HUES6 (cell line): ENCODE measurements at regions not wholly inside any gene's neighbourhood (a gene's known extent, or its start where the extent isn't known, plus 50 kb on each side); places are given as distances from the start of the nearest gene placed in this dataset.
"Not testable (repeated sequence)": the region's sequence is repeated elsewhere in the genome, so short reads cannot be mapped to it uniquely, and the experiment has no call there.

Experiments
- H3K27ac ChIP-seq: 2 replicates; pipeline ENCODE4 v1.7.0; 2013; ENCODE audit warnings: low read depth, mild to moderate bottlenecking, low read length, inconsistent platforms
- H3K27me3 ChIP-seq: 2 replicates; pipeline ENCODE4 v1.6.1; 2013; ENCODE audit warnings: low read length; ENCODE audit not compliant: control insufficient read depth, insufficient read depth
- H3K36me3 ChIP-seq: 2 replicates; pipeline ENCODE4 v1.6.1; 2013; ENCODE audit warnings: low read length; ENCODE audit not compliant: control insufficient read depth, insufficient read depth
- H3K4me1 ChIP-seq: 2 replicates; pipeline ENCODE4 v1.6.1; 2013; ENCODE audit warnings: low read length; ENCODE audit not compliant: control insufficient read depth, insufficient read depth
- H3K4me3 ChIP-seq: 2 replicates; pipeline ENCODE4 v1.5.1; 2013; ENCODE audit warnings: low read depth, low read length
- H3K9ac ChIP-seq: one replicate; pipeline ENCODE4 v1.6.1; 2013; ENCODE audit warnings: mild to moderate bottlenecking, low read length
- H3K9me3 ChIP-seq: 2 replicates; pipeline ENCODE4 v1.6.1; 2013; ENCODE audit warnings: low read depth, low read length; ENCODE audit not compliant: control insufficient read depth, insufficient read depth

DNA sequence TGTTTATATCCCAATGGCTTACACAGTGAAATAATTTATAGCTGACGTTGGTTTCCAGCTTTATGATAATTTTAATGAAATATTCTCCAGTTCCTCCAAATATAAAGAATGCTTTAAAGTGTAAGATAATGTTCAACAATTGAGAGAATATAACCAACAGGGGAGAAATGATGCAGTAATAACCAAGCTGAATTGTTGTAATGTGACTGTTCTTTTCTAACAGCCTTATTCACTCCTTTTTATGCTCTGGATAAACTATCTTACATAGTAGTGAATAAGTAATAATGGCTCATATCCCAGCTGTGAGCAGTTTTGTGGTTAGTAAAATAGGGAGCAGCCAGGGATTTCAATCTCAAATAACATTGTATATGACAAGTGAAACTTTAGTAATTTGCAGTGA, 2348.7 kb upstream of the ACO1 start:
- no peak overlapping the region for H3K4me3 ChIP-seq
- no peaks in the 10 kb centered on the region for H3K9me3 ChIP-seq
- H3K36me3 ChIP-seq: no peaks in the 10 kb centered on the region

DNA sequence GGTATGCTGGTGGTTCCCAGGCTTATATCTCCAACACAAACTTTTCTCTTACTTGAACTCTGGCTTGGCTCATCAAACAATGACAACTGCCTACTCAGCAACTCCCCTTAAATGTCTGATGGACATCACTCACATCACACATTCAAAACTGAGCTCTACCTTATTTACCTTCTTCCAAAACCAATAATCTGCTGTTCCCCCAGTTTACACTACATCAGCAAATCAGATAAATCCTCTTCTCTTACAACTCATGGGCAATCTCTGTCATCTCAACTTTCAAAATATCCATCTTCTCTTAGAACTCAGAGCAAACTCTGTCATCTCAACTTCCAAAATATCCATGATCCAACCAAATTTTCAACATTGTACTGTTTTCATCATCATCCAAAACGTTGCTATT, 2347.9 kb upstream of the ACO1 start:
- no peak overlapping the region for H3K27ac ChIP-seq
- H3K4me3 ChIP-seq: no peak overlapping the region
- H3K4me1 ChIP-seq: no peaks in the 10 kb centered on the region
- no peaks in the 10 kb centered on the region for H3K9me3 ChIP-seq
- H3K36me3 ChIP-seq: no peaks in the 10 kb centered on the region
- H3K27me3 ChIP-seq: no peaks in the 10 kb centered on the region
- H3K9ac ChIP-seq: no peak overlapping the region

More for the DNA sequence above, 2348.7 kb upstream of the ACO1 start:
- H3K4me1 ChIP-seq: no peaks in the 10 kb centered on the region
- H3K27ac ChIP-seq: no peak overlapping the region
- no peak overlapping the region for H3K9ac ChIP-seq
- H3K27me3 ChIP-seq: no peaks in the 10 kb centered on the region

DNA sequence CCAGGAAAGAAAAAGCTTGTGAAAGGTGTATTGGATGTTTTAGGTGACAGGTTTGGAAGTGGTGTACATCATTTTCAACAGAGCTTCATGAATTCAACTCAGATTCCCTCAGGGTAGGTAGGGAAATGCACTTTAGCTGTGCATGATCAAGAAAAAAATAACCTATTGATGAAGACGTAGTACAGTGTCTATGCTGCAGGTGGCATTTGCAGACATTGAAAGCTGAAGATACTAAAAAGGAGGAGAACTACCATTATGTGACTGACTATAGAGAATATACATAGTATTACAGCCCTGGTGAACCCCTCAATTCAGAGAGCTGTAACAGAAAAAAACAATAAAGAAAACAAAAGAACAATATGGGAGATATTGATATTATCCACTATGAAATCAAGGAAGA, 2344.7 kb upstream of the ACO1 start:
- Histone ChIP-seq H3K4me1 (no peaks in the 10 kb centered on the region), H3K36me3 (no peaks in the 10 kb centered on the region), H3K27me3 (no peaks in the 10 kb centered on the region), H3K27ac (no peak overlapping the region), H3K9ac (no peak overlapping the region), H3K9me3 (no peaks in the 10 kb centered on the region), H3K4me3 (no peak overlapping the region)

DNA sequence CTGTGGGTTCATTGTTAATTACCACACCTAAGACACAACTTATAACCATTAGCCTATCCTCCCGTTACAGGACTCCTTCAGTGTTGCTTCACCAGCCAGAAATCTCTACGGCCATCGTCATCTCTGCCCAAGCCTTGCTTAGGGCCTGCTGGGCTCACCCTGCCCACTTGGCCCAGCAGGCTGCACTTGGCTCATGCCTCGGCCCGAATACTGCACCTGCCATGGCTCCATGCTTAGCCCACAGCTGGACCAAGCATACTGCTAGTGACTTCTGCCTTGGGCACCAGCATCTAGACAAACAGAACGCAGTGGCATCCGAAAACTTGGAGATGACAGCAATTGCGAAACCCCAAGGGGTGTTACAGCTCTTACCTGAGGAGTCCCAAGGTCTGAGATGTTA, 2336.0 kb upstream of the ACO1 start:
- no peak overlapping the region for H3K9ac ChIP-seq
- no peaks in the 10 kb centered on the region for H3K27me3 ChIP-seq

DNA sequence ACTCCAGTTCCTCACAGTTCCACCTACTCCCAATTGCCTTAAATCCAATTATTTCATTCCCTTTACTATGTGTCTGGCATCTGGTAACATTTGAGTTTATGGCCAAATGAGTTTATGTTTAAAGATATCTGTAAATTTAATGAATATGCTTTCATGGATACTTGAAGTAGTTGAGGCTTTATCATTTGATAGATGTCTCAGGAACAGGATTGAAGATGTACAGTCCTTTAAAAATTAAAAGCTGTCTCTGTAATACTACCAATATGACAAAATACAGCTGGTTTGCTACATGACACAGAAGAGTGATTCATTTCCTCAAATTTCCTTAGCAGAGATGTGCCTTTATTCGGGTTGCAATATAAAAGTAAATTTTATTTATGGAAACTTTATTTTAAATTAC, 2326.0 kb upstream of the ACO1 start:
- no peaks in the 10 kb centered on the region for H3K36me3 ChIP-seq
- H3K9me3 ChIP-seq: no peaks in the 10 kb centered on the region
- no peaks in the 10 kb centered on the region for H3K27me3 ChIP-seq
- no peak overlapping the region for H3K9ac ChIP-seq
- H3K4me1 ChIP-seq: no peaks in the 10 kb centered on the region
- H3K4me3 ChIP-seq: no peak overlapping the region
- H3K27ac ChIP-seq: no peak overlapping the region

More for the DNA sequence above, 2336.0 kb upstream of the ACO1 start:
- Histone ChIP-seq H3K4me1 (no peaks in the 10 kb centered on the region), H3K4me3 (no peak overlapping the region), H3K27ac (no peak overlapping the region), H3K36me3 (no peaks in the 10 kb centered on the region), H3K9me3 (no peaks in the 10 kb centered on the region)

DNA sequence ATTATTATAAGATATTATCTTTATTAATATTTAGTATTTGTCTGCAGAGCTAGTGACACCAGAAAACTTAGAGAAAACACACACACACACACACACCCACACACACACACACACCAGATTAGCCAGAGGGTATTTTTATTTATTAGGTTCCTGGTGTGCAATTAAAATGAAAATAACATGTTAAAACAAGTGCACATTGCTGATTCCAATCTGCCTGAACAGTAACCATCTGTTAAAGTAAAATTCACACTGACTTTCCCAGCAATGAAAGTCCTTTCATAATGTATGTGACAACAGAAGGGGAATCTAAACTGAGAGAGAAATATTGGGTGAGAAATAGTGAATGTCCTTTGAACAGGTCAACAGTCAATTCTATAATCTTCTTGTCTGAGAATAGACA, 2323.5 kb upstream of the ACO1 start:
- H3K9me3 ChIP-seq: no peaks in the 10 kb centered on the region
- no peak overlapping the region for H3K27ac ChIP-seq
- no peak overlapping the region for H3K9ac ChIP-seq
- H3K36me3 ChIP-seq: no peaks in the 10 kb centered on the region
- no peak overlapping the region for H3K4me3 ChIP-seq
- no peaks in the 10 kb centered on the region for H3K27me3 ChIP-seq
- no peaks in the 10 kb centered on the region for H3K4me1 ChIP-seq

DNA sequence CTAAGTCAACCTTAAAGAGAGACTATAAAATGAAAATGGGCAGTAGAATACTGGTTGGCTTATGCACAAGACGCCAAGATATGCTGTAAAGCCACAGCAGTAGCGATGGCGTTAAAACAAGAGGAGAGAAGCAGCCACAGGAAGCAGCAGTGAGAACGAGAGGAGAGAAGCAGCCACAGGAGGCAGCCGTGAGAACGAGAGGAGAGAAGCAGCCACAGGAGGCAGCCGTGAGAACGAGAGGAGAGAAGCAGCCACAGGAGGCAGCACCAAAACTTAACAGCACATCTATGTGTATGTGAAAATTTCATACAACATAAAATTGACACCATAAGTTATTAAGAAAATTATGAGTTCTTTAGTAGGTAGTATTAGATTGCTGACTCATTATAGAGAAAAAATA, 2318.6 kb upstream of the ACO1 start:
- no peak overlapping the region for H3K9ac ChIP-seq
- H3K27me3 ChIP-seq: no peaks in the 10 kb centered on the region
- H3K36me3 ChIP-seq: no peaks in the 10 kb centered on the region
- no peak overlapping the region for H3K27ac ChIP-seq
- H3K4me1 ChIP-seq: no peaks in the 10 kb centered on the region
- no peak overlapping the region for H3K4me3 ChIP-seq
- H3K9me3 ChIP-seq: no peaks in the 10 kb centered on the region

DNA sequence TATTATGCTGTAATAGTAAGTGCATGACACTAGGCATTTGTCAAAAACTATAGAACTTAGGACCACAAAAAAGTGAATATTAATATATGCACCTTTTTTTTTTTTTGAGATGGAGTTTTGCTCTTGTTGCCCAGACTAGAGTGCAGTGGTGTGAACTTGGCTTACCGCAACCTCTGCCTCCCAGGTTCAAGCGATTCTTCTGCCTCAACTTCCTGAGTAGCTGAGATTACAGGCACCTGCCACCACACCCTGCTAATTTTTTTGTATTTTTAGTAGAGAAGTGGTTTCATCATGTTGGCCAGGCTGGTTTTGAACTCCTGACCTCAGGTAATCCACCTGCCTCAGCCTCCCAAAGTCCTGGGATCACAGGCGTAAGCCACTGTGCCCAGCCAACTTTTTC, 2315.2 kb upstream of the ACO1 start:
- H3K4me3 ChIP-seq, H3K36me3 ChIP-seq, H3K27me3 ChIP-seq, H3K27ac ChIP-seq, H3K4me1 ChIP-seq, H3K9ac ChIP-seq, H3K9me3 ChIP-seq: not testable (repeated sequence)

DNA sequence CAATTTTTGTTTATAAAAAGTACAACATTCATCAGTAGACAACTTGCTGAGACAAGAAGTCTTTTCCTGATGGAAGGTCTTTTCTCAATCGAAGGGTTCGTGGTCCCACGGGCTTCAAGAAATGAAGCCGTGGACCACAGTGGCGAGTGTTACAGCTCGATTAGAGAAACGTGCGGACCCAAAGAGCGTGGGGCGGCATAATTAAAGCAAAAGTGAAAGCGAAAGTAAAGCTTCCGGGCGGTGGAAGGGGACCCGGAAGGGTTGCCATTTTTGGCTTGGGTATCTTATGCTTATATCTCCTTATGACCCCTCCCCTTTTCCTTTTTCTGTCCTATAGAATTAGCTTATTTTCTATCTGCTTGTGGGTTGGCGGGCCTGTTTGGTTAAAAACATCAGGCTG, 2309.4 kb upstream of the ACO1 start:
- Histone ChIP-seq H3K9me3 (no peaks in the 10 kb centered on the region), H3K27me3 (no peaks in the 10 kb centered on the region), H3K9ac (no peak overlapping the region), H3K4me3 (no peak overlapping the region), H3K4me1 (no peaks in the 10 kb centered on the region), H3K36me3 (no peaks in the 10 kb centered on the region), H3K27ac (no peak overlapping the region)

DNA sequence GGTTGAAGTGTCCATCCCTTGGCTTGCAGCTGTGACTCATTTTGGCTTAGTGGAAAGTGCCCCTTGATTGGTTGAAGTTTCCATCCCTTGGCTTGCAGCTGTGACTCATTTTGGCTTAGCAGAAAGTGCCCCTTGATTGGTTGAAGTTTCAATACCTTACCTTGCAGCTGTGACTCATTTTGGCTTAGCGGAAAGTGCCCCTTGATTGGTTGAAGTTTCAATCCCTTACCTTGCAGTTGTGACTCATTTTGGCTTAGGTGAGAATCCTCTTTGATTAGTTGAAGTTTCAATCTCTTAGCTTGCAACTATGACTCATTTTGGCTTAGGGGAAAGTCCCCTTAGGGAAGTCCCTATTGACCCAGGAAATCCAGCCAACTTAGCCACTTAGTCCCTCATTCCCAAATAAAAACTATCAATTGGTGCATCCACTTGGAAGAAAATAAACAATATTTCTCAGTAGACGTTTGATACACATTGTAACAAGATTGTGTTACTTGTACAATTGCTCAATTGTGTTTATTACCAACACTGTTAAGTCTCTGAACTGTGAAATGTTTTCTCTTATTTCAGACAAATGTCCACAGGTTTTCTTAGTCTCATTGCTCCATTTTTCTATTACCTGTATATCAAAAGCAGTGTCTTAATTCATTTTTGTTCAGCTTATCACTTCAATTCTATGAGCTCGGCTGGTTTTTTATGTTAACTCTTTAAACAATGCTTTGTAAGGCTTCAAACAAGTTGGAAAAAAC, 2308.8 kb upstream of the ACO1 start:
- Histone ChIP-seq H3K36me3 (no peaks in the 10 kb centered on the region), H3K27ac (no peak overlapping the region), H3K4me1 (no peaks in the 10 kb centered on the region), H3K9ac (no peak overlapping the region), H3K27me3 (no peaks in the 10 kb centered on the region), H3K4me3 (no peak overlapping the region), H3K9me3 (no peaks in the 10 kb centered on the region)

DNA sequence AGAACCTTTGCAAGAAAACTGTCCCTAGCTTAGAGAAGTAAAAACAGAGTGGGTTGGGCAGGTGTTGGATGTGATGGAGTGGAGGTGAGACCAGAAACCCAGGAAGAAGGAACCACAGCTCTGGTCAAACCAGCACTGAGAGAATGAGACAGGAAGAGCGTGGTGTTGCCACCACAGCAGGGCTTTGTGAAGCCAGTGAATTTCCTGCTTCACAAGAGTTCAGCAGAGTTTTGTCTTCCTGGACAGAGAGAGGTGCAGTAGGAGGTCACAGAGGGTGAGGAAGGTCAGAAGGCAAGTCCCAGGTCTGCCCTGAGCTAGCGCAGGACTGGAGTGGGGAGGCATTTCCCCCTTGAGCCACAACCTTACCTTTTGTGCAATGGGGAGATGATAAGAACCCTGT, 2306.2 kb upstream of the ACO1 start:
- no peaks in the 10 kb centered on the region for H3K36me3 ChIP-seq
- H3K9ac ChIP-seq: no peak overlapping the region
- H3K27me3 ChIP-seq: no peaks in the 10 kb centered on the region
- no peaks in the 10 kb centered on the region for H3K9me3 ChIP-seq
- no peaks in the 10 kb centered on the region for H3K4me1 ChIP-seq
- H3K27ac ChIP-seq: no peak overlapping the region
- H3K4me3 ChIP-seq: no peak overlapping the region

DNA sequence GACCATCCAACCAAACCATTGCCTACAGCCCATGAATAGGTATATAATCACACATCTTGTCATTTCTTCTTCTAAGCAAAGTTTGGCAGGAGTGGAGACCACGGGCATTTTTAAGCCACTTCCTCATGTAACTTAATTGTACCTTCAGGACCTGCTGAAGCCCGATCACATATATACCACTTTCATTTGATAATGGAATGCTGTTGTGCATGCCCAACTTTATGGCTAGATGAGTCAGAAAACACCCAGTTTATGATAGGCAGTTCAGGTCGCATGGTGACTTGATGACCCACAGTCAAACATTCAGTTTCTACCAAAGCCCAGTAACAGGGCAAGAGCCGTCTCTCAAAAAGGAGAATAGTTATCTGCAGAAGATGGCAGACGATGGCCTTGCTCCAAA, 2295.0 kb upstream of the ACO1 start:
- no peaks in the 10 kb centered on the region for H3K36me3 ChIP-seq
- no peaks in the 10 kb centered on the region for H3K9me3 ChIP-seq
- H3K27ac ChIP-seq: no peak overlapping the region
- H3K9ac ChIP-seq: no peak overlapping the region
- H3K4me3 ChIP-seq: no peak overlapping the region
- H3K4me1 ChIP-seq: no peaks in the 10 kb centered on the region
- no peaks in the 10 kb centered on the region for H3K27me3 ChIP-seq
